ENCODE measurements at regions not wholly inside any gene's neighbourhood (a gene's known extent, or its start where the extent isn't known, plus 50 kb on each side); places are given as distances from the start of the nearest gene placed in this dataset.

DNA sequence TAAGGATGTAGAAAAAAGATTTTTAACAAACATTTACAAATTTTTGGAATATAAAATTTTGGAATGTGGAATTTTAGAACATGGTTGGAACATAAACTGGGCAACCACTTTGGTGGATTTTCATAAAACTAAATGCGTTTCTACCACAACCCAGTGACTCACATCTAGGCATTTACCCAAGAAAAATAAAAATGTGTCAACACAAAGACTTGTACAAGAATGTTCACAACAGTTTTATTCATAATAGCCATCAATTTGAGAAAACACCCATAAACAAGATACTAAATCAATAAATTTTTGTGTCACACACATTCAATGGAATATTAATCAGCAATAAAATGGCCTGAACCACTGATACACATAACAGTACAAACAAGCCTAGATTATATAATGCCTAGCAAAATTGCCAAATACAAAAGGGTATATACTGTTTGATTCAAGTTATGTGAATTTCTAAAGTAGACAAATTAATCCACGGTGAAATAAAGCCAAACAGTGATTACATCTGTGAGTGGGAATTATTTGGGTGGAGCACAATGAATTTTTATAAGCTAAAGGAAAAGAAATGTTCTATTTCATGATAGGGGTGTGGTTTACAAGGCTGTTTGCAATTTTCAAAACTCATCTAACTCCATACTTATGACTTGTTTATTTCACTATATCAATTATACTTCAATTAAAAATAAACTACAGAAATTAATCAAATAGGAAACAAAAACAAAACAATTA, 415.2 kb upstream of the OR4E1 start:
- Histone ChIP-seq H3K4me1 (ENCODE audit: control insufficient read depth, insufficient read depth, low read length) (no peaks in the 10 kb centered on the region), H3K9ac (ENCODE audit: low read length) (no peak overlapping the region), H3K4me3 (ENCODE audit: low read length) (no peak overlapping the region), H3K9me3 (ENCODE audit: control insufficient read depth, low read length) (no peaks in the 10 kb centered on the region), H3K27me3 (ENCODE audit: control insufficient read depth, insufficient read depth, low read length) (no peaks in the 10 kb centered on the region), H3K36me3 (ENCODE audit: control insufficient read depth, insufficient read depth, low read length) (no peaks in the 10 kb centered on the region)

DNA sequence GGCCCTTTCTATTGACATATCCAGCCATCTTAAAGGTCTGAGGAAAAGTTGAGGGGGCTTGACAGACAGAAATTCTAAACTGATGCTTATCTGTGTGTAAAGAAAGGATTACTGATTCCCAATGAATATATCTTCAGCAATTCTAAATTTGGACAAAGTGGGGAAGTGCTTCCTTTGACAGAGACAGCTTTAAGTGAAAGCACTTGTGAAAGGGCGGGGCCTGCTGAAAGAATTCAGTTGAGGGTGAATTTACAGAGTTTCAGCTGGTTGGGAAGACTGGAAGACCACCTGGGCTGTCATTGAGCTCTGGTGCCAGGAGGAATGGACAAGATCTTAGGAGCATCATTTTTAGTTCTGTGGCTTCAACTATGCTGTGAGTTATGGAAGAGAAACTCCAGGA, 412.5 kb upstream of the OR4E1 start:
- Histone ChIP-seq H3K9ac (ENCODE audit: low read length) (no peak overlapping the region), H3K27me3 (ENCODE audit: control insufficient read depth, insufficient read depth, low read length) (no peaks in the 10 kb centered on the region), H3K4me3 (ENCODE audit: low read length) (no peak overlapping the region), H3K9me3 (ENCODE audit: control insufficient read depth, low read length) (no peaks in the 10 kb centered on the region), H3K4me1 (ENCODE audit: control insufficient read depth, insufficient read depth, low read length) (no peaks in the 10 kb centered on the region), H3K36me3 (ENCODE audit: control insufficient read depth, insufficient read depth, low read length) (no peaks in the 10 kb centered on the region)

- Histone ChIP-seq H3K9ac (ENCODE audit: low read length) (no peak overlapping the region), H3K4me3 (ENCODE audit: low read length) (no peak overlapping the region), H3K36me3 (ENCODE audit: control insufficient read depth, insufficient read depth, low read length) (no peaks in the 10 kb centered on the region), H3K27me3 (ENCODE audit: control insufficient read depth, insufficient read depth, low read length) (no peaks in the 10 kb centered on the region), H3K4me1 (ENCODE audit: control insufficient read depth, insufficient read depth, low read length) (no peaks in the 10 kb centered on the region), H3K9me3 (ENCODE audit: control insufficient read depth, low read length) (no peaks in the 10 kb centered on the region)
Measured at GRCh38 chr14:22084393-22085281, 411.0 kb upstream of the OR4E1 start.

DNA sequence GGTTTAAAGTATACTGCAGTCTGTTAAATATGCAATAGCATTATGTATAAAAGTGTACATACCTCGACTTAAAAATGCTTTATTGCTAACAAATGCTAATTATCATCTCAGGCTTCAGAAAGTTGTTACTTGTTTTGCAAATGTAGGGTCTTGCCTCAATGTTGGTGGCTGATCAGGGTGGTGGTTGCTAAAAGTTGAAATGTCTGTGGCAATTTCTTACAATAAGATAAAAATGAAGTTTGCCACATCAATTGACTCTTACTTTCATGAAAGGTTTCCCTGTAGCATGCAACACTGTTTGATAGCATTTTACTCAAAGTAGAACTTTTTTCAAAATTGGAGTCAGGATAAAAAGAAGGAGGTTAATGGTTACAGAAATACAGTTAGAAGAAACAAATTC, 407.7 kb upstream of the OR4E1 start:
- H3K4me1 ChIP-seq (ENCODE audit: control insufficient read depth, insufficient read depth, low read length) = no peaks in the 10 kb centered on the region
- no peaks in the 10 kb centered on the region for H3K9me3 ChIP-seq (ENCODE audit: control insufficient read depth, low read length)
- H3K4me3 ChIP-seq (ENCODE audit: low read length) = no peak overlapping the region
- no peaks in the 10 kb centered on the region for H3K27me3 ChIP-seq (ENCODE audit: control insufficient read depth, insufficient read depth, low read length)
- no peaks in the 10 kb centered on the region for H3K36me3 ChIP-seq (ENCODE audit: control insufficient read depth, insufficient read depth, low read length)
- no peak overlapping the region for H3K9ac ChIP-seq (ENCODE audit: low read length)

GRCh38 chr14:22079766-22080165, 406.1 kb upstream of the OR4E1 start:
- Histone ChIP-seq H3K27me3 (ENCODE audit: control insufficient read depth, insufficient read depth, low read length) (no peaks in the 10 kb centered on the region), H3K36me3 (ENCODE audit: control insufficient read depth, insufficient read depth, low read length) (no peaks in the 10 kb centered on the region), H3K4me1 (ENCODE audit: control insufficient read depth, insufficient read depth, low read length) (no peaks in the 10 kb centered on the region), H3K9me3 (ENCODE audit: control insufficient read depth, low read length) (no peaks in the 10 kb centered on the region), H3K9ac (ENCODE audit: low read length) (no peak overlapping the region), H3K4me3 (ENCODE audit: low read length) (no peak overlapping the region)

- H3K9me3 ChIP-seq (ENCODE audit: control insufficient read depth, low read length) = no peaks in the 10 kb centered on the region
- no peaks in the 10 kb centered on the region for H3K36me3 ChIP-seq (ENCODE audit: control insufficient read depth, insufficient read depth, low read length)
- H3K27me3 ChIP-seq (ENCODE audit: control insufficient read depth, insufficient read depth, low read length) = no peaks in the 10 kb centered on the region
- no peaks in the 10 kb centered on the region for H3K4me1 ChIP-seq (ENCODE audit: control insufficient read depth, insufficient read depth, low read length)
- no peak overlapping the region for H3K9ac ChIP-seq (ENCODE audit: low read length)
- H3K4me3 ChIP-seq (ENCODE audit: low read length) = no peak overlapping the region
Measured at GRCh38 chr14:22073801-22074200, 400.2 kb upstream of the OR4E1 start.

- Histone ChIP-seq H3K36me3 (ENCODE audit: control insufficient read depth, insufficient read depth, low read length) (no peaks in the 10 kb centered on the region), H3K4me1 (ENCODE audit: control insufficient read depth, insufficient read depth, low read length) (no peaks in the 10 kb centered on the region), H3K9ac (ENCODE audit: low read length) (no peak overlapping the region), H3K9me3 (ENCODE audit: control insufficient read depth, low read length) (no peaks in the 10 kb centered on the region), H3K27me3 (ENCODE audit: control insufficient read depth, insufficient read depth, low read length) (no peaks in the 10 kb centered on the region), H3K4me3 (ENCODE audit: low read length) (no peak overlapping the region)
Measured at GRCh38 chr14:22071006-22071405, 397.4 kb upstream of the OR4E1 start.

DNA sequence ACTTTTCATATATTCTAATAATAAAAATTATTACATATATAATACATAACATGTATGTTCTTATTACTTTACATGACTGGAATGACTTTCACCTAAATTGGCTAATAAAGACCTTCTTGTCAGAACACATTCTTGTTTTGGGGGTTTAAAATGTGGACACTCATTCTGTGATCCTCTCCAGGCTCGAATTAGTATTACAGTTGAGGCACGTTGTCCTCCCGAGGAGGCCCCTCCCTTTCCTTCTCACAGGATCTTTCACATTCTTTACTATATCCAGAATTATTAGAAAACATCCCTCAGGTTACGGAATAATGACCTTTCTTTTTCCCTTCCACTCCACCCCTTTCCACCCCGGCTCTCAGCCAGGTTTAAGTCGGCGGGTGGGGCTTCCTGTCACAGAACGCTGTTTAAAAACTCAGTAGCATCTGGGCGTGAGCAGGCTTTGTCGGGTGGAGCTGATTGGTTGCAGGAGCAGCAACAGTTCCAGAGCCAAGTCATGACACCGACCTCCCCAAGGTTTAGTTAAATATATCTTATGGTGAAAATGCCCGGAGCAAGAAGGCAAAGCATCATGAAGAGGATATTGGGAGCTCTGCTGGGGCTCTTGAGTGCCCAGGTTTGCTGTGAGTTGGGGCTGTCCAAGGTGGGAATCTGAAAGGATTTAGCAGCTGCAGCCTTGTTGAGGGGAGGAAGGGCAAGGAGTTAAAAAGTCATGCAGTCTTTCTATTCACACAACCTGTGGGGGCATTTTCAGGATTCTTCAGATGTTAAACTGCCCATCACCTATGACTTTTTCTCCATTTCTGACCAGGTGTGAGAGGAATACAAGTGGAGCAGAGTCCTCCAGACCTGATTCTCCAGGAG, 396.7 kb upstream of the OR4E1 start:
- H3K4me1 ChIP-seq (ENCODE audit: control insufficient read depth, insufficient read depth, low read length) = no peaks in the 10 kb centered on the region
- no peak overlapping the region for H3K4me3 ChIP-seq (ENCODE audit: low read length)

GRCh38 chr14:22065347-22065746, 391.7 kb upstream of the OR4E1 start:
- Histone ChIP-seq H3K4me1 (ENCODE audit: control insufficient read depth, insufficient read depth, low read length) (no peaks in the 10 kb centered on the region), H3K4me3 (ENCODE audit: low read length) (no peak overlapping the region), H3K36me3 (ENCODE audit: control insufficient read depth, insufficient read depth, low read length) (no peaks in the 10 kb centered on the region), H3K27me3 (ENCODE audit: control insufficient read depth, insufficient read depth, low read length) (no peaks in the 10 kb centered on the region), H3K9ac (ENCODE audit: low read length) (no peak overlapping the region), H3K9me3 (ENCODE audit: control insufficient read depth, low read length) (no peaks in the 10 kb centered on the region)

More for the DNA sequence above, 396.7 kb upstream of the OR4E1 start:
- no peaks in the 10 kb centered on the region for H3K27me3 ChIP-seq (ENCODE audit: control insufficient read depth, insufficient read depth, low read length)
- no peaks in the 10 kb centered on the region for H3K9me3 ChIP-seq (ENCODE audit: control insufficient read depth, low read length)
- H3K36me3 ChIP-seq (ENCODE audit: control insufficient read depth, insufficient read depth, low read length) = no peaks in the 10 kb centered on the region
- no peak overlapping the region for H3K9ac ChIP-seq (ENCODE audit: low read length)

DNA sequence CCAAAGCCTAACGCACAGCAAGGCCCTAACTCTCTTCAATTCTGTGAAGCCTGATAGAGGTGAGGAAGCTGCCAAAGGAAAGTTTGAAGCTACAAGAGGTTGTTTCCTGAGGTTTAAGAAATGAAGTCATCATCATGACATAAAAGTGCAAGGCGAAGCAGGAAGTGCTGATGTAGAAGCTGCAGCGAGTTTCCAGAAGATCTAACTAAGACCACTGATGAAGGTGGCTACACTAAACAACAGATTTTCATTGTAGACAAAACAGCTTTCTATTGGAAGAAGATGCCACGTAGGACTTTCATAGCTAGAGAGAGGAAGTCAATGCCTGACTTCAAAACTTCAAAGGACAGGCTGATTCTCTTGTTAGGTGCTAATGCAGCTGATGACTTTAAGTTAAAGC, 385.6 kb upstream of the OR4E1 start:
- no peaks in the 10 kb centered on the region for H3K27me3 ChIP-seq (ENCODE audit: control insufficient read depth, insufficient read depth, low read length)

GRCh38 chr14:22052795-22053194, 379.2 kb upstream of the OR4E1 start:
- Histone ChIP-seq H3K27me3 (ENCODE audit: control insufficient read depth, insufficient read depth, low read length) (no peaks in the 10 kb centered on the region), H3K9ac (ENCODE audit: low read length) (no peak overlapping the region), H3K4me1 (ENCODE audit: control insufficient read depth, insufficient read depth, low read length) (no peaks in the 10 kb centered on the region), H3K36me3 (ENCODE audit: control insufficient read depth, insufficient read depth, low read length) (no peaks in the 10 kb centered on the region), H3K9me3 (ENCODE audit: control insufficient read depth, low read length) (no peaks in the 10 kb centered on the region), H3K4me3 (ENCODE audit: low read length) (no peak overlapping the region)

More for the DNA sequence above, 385.6 kb upstream of the OR4E1 start:
- no peaks in the 10 kb centered on the region for H3K9me3 ChIP-seq (ENCODE audit: control insufficient read depth, low read length)
- no peaks in the 10 kb centered on the region for H3K36me3 ChIP-seq (ENCODE audit: control insufficient read depth, insufficient read depth, low read length)
- H3K4me1 ChIP-seq (ENCODE audit: control insufficient read depth, insufficient read depth, low read length) = no peaks in the 10 kb centered on the region
- H3K4me3 ChIP-seq (ENCODE audit: low read length) = no peak overlapping the region
- H3K9ac ChIP-seq (ENCODE audit: low read length) = no peak overlapping the region

- Histone ChIP-seq H3K27me3 (ENCODE audit: control insufficient read depth, insufficient read depth, low read length) (no peaks in the 10 kb centered on the region), H3K4me3 (ENCODE audit: low read length) (no peak overlapping the region), H3K36me3 (ENCODE audit: control insufficient read depth, insufficient read depth, low read length) (no peaks in the 10 kb centered on the region), H3K4me1 (ENCODE audit: control insufficient read depth, insufficient read depth, low read length) (no peaks in the 10 kb centered on the region), H3K9me3 (ENCODE audit: control insufficient read depth, low read length) (no peaks in the 10 kb centered on the region), H3K9ac (ENCODE audit: low read length) (no peak overlapping the region)
Measured at GRCh38 chr14:22047115-22047514, 373.5 kb upstream of the OR4E1 start.

Data from mucosa of stomach (tissue), 1 donor.